Pons (tissue), 1 donor: ENCODE measurements at regions not wholly inside any gene's neighbourhood (a gene's known extent, or its start where the extent isn't known, plus 50 kb on each side); places are given as distances from the start of the nearest gene placed in this dataset.

Experiments
- DNase-seq: peaks from one replicate; pipeline ENCODE4 v3.0.0-alpha.2; 2016; ENCODE audit warnings: low spot score

DNA sequence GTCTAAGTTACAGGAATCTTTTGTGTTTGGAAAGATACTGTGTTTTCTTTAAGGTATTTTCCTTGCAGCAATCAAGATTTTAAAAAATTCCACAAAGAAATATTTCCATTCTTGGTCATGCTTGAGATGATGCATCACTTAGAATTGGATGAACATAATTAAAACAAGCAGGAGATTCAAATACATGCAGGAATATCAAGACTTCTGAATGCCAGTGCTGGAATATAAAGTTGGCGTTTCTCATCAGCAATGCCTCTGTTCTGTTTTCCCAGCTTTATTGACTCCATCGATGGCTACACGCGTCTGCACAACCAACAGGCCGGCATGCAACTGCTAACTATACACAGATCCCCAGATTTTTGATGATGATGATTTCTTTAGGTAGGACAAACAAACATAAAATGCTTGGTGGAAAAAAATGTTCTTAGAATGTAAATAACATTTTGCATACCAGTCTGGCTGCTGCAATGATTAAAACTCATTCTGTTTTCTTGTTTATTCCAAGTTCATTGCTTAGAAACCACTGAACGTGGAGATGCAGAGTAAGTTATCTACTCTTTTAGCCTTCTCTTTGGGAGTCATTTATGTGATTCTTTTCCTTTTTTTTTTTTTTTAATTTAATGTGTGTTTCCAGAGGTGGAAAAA is 91.3 kb upstream of the FAM171A1 start:
- no peak for DNase-seq

- DNase-seq, result no peak
Measured at GRCh38 chr10:15461353-15462108, 90.4 kb upstream of the FAM171A1 start.

DNA sequence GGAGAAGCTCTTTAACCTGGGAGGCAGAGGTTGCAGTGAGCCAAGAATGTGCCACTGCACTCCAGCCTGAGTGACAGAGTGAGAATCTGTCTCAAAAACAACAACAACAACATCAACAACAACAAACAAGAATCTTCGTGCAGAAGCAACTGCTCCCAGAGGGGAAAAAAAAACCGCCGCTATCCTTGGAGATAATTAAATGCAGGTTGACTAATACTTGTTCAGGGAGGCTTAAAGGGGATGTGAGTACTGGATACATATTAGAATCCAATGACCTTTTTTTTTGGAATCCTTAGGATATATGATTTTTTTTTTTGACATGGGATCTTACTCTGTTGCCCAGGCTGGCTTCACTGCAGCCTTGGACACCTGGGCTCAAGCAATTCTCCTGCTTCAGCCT is 89.6 kb upstream of the FAM171A1 start:
- no peak for DNase-seq

GRCh38 chr10:15459218-15459617 is 88.1 kb upstream of the FAM171A1 start:
- DNase-seq, result no peak

DNA sequence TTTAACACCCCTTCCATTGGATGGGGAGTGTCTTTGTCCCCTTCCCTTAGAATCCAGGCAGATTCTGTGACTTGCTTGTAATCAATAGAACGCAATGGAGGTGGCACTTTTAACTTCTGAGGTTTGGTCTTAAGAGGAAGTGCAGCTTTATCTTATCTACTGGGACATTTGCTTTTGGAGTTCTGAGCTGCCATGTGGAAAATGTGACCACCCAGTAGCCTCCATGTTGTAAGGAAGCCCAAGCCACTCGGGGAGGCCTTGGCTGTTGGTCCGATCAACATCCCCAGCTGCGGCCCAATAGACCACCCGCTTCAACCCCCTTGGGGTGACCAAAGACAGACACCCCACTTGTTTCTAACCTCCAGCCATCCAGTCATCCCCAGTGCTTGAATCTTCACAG is 86.3 kb upstream of the FAM171A1 start:
- DNase-seq, result no peak

DNA sequence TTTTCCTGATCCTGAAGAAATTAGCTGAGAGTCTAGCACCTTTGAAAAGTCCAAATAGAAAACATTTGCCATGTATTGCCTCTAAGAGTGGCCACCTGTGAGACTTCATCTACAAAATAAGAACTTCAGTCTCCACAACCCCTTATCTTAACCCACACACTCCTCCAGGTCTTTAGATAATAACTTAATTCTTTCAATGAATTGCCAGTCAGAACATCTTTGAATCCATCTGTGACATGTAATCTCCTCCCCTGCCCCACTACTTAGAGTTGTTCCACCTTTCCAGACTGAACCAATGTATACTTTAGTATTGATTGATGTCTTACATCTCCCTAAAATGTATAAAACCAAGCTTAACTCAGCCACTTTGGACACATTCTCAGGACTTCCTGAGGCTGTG is 84.4 kb upstream of the FAM171A1 start:
- DNase-seq, result no peak

DNA sequence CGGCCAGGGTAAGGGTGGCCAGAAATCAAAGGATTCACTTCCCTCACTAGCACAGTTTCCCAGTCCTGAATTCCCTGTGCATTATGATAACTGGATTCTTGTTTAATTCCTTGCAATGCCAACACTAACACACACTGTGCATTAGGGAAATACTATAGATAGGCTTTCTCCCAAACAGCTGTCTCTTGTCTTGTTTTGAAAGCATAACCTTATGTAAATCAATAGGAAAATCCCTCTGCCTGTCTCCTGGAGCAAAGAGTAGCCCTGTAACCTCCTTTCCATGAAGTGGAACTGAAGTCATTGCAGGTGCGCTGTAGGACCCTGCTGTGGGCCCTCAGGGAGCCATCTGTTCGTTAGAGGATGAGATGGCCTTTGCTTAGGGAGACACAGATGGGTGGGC is 82.8 kb upstream of the FAM171A1 start:
- no peak for DNase-seq

DNA sequence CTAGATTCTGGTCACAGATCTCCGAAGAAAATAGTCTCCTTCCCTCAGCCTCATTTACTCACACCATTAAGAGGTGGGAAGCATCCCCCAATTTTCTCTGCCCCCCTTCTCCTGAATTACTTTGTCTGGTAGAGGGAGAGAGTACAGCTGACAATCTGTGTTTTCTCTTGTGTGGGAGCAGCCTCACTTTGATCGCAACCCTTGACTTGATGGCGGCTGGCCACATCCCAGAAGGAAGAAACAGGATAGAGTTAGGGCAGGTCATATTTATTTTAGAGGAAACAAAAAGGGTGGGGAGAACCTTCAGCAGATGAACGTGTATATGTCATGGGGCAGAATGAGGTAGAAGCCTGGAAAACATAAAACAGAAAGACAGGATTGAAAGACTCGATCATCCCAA is 82.4 kb upstream of the FAM171A1 start:
- no peak for DNase-seq

GRCh38 chr10:15452545-15452944 is 81.5 kb upstream of the FAM171A1 start:
- DNase-seq, result no peak

DNA sequence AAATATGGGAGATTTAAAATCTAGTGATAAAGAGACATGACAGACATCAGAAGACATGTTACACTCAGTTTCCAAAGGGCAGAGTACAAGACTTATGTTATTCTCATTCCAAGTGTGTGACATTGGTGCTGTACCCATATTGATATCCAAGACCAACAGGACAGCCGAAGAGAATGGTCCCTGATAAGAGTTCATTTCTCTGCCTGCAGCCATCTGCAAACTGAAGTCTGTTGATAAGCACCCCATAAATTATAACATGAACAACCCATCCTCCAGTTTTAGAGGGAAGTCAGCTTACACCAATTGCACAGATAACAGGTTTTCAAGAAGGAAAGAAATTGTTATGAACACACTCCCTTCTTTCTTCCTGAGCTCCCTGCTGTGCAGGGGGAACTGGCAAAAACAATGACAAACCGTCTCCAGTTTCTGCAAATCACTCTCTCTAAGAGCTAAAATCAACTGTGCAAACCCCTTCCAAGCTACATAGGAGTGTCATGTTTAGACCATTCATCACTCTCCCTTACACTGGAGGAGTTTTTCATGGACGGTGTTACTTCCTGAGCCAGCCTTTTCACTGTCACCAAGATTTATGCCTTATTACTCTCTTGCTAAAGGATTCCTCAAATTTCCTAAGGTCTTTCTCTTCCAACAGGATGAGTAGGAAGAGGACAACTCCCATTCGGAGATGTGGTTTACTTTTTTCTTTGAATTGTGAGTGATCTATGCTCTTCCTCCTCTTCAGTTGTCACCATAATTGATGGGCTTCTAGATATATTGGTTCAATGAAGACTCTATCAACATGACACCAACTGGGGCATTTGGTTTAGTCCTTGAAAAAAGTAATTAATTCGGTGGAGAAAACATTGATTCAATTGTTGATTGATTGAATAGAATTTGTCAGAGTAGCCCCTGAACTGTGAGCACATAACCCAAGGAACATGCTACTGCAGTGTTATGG is 80.3 kb upstream of the FAM171A1 start:
- DNase-seq, result no peak

GRCh38 chr10:15448598-15448997 is 77.5 kb upstream of the FAM171A1 start:
- no peak for DNase-seq

GRCh38 chr10:15445006-15445390 is 73.9 kb upstream of the FAM171A1 start:
- no peak for DNase-seq

DNA sequence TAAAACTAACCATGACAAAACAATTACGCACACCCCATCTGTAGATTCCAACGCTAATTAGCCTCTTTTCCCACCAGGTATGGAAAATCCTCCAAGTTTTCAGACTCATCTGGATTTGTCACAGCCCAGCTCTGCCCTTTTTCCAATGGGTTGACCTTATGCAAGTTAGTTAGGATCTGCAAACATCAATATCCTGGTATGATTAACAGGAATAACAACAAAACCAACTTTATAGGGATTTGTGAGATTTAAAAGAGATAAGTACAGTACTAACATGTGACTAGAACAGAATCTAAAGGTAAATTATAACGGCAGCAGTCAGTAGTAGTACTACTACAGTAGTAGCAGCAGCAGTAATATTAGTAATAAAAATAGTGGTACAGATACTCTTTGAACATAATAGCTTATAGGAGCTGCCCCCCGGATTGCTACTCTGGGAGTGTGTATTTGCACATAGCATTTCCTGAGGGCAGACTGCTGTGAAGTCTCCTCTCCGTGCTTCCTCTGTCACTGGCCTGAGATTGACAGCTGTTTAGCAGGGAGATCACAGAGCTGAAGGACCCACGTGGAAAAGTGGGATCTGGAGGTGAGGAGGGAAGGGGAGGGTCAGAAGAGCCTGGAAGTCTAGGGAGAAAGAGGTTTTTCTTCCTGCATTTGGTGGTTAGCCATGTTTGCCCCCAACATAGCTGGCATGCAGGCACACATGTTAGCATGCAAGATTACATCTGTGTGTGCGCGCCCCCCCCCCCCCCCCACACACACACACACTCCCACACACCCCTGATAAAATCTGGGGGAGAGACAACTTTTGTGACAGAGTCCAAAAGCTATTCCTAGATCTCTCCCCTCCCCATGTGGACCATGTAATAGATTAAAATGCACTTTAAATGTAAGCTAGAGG is 73.3 kb upstream of the FAM171A1 start:
- DNase-seq, result no peak

DNA sequence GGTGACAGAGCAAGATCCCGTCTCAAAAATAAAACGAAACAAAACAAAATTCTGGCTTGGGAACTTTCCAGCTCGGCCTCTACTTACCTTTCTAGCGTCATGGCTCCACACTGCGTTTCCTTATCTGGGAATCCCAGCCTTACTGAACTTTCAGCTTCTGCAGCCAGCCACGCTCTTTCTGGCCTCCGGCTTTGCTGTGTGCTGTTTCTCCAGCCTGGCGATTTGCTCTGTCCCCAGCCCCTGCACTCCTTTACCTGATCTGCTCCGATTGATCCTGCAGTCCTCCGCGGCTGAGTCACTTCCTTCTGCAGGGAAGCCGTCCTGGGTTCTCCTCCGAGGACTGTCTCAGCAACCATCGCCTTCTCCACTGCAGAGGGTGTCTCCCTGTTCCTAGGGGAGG is 71.0 kb upstream of the FAM171A1 start:
- DNase-seq, result no peak

DNA sequence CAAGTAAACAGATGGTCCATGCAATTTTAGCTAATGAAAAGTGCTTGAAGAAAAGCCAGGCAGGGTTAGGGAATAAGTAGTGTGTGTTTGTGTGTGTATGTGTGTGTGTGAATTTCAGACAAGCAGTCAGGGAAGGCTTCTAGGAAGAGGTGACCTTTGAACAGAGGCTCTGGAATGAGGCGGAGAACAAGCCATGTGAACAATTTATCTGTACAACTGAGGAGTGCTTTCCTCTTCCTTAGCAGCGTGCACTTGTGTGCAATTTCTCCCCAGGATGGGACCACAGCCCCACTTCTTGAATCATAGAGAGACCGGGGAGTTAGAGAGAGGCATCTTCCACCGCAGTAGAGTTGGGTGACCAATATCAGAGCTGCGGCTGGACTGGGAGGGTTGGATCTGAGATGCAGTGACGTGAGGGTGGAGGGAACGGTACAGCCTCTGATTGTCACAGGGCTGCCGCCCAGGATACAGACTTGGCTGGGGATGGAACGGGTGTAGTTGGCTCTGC is 69.2 kb upstream of the FAM171A1 start:
- DNase-seq, result no peak

- DNase-seq, result peak; percentile 24
Measured at GRCh38 chr10:15439341-15439842, 68.3 kb upstream of the FAM171A1 start.

DNA sequence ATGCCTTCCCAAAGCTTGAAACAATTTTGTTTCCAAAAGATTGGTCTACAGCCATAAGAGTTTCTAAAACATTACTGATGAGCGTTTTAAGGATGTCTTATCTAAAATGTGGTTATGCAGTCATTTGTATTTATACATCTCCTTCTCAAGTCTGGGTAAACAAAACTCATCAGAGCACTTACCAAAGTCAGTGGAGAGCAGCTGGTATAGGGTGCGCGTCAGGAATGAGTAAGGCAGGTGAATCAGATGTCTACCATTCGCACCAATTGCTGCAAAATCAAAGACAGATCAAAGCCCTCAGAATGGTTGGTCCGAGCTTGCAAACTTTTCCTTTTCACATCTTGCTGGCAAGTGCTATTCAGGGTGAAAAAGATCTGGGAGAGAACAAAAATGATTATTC is 65.6 kb upstream of the FAM171A1 start:
- no peak for DNase-seq

- DNase-seq, result peak; percentile 73
Measured at GRCh38 chr10:15433850-15434537, 62.9 kb upstream of the FAM171A1 start.

- no peak for DNase-seq
Measured at GRCh38 chr10:15432266-15432665, 61.2 kb upstream of the FAM171A1 start.

DNA sequence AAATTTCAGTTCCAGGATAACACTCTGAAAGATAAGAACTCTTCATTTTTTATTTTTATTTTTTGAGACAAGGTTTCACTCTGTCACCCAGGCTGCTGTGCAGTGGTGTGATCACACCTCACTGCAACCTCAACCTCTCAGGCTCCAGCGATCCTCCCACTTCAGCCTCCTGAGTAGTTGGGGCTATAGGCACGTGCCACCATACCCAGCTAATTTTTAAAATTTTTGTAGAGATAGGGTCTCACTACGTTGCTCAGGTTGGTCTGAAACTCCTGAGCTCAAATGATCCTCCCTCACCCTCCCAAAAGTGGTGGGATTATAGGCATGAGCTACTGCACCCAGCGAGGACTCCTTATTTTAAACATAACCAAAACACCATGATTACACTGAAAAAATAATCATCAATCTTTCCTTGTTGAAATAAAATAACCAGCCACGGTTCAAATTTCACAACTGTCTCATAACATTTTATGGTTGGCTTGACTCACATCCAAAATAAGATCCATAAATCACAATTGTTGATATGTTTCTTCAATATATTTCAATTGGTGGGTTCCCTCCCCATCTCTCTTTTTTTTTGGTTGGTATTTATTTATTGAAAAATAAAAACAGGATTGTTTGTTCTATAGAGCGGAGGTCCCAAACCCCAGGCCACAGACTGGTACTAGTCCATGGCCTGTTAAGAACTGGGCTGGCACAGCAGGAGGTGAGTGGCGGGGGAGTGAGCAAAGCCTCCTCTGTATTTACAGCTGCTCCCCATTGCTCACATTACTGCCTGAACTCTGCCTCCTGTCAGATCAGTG is 60.1 kb upstream of the FAM171A1 start:
- no peak for DNase-seq
